K562 (cell line): ENCODE measurements at regions not wholly inside any gene's neighbourhood (a gene's known extent, or its start where the extent isn't known, plus 50 kb on each side); places are given as distances from the start of the nearest gene placed in this dataset.

Experiments used
- ATAC-seq: fragments of 200-7000 bp; cut with Tn5 transposase; 3 replicates; pipeline ENCODE4 v1.9.1; 2020; ENCODE audit warnings: moderate library complexity
- BruUV-seq: library from RNA; stranded (reverse); fragments of 400-500 nt; replicated peaks from 2 replicates; lab custom pipeline; 2021; lab: Mats Ljungman, UMichigan
- CTCF ChIA-PET: fragments of 300-600 bp; formaldehyde crosslinking; extraction: SDS; loops from one replicate; lab custom pipeline; 2021; ENCODE audit warnings: low intra/inter-chr PET ratio; lab: Yijun Ruan, JAX
- POLR2A ChIA-PET: fragments of 300-600, 350-650 bp; sonication (Branson Sonifier 250); formaldehyde crosslinking; extraction: SDS; loops from one replicate; lab custom pipeline; 2021; ENCODE audit warnings: antibody characterized with exemption, inconsistent platforms; lab: Yijun Ruan, JAX
- DNase-seq, 4 experiments: peaks; one replicate each; pipeline versions ENCODE4 v3.0.0 to v3.0.0-alpha.2; 2011 to 2018; ENCODE audit warnings: low spot score in 3 of 4, mixed read lengths in 3 of 4; ENCODE audit errors: extremely low read depth in 1 of 4
- FAIRE-seq: peaks from 2 replicates; lab custom pipeline; 2011; peaks lifted over from hg19 to GRCh38; lab: Jason Lieb, UNC
- H2AFZ ChIP-seq: 2 replicates; pipeline ENCODE4 v1.6.0; 2011; ENCODE audit warnings: low read depth, low read length, control low read depth, inconsistent platforms
- H3K27ac ChIP-seq: fragments of 200-600 bp; 3 replicates; pipeline ENCODE4 v1.8.0; 2011; ENCODE audit warnings: low read depth, mild to moderate bottlenecking, control low read depth, inconsistent platforms, low read length, moderate library complexity, mixed read lengths; ENCODE audit errors: extremely low read depth
- H3K27me3 ChIP-seq, 2 experiments: fragments of 300-600 bp in 1 of 2; 2 replicates in 1 of 2; 3 replicates in 1 of 2; pipeline versions ENCODE4 v1.6.0 to v1.8.0; 2011; ENCODE audit warnings: inconsistent platforms in 2 of 2, low read length in 2 of 2, mild to moderate bottlenecking in 1 of 2, mixed read lengths in 1 of 2, moderate library complexity in 1 of 2; ENCODE audit not compliant: control insufficient read depth in 2 of 2, insufficient read depth in 2 of 2
- H3K36me3 ChIP-seq: fragments of 300-600 bp; 3 replicates; pipeline ENCODE4 v1.8.0; 2011; ENCODE audit warnings: mild to moderate bottlenecking, low read length, inconsistent platforms; ENCODE audit not compliant: control insufficient read depth, insufficient read depth
- H3K4me1 ChIP-seq, 2 experiments: fragments of 200-600 bp in 1 of 2; replicated peaks in 1 of 2; 2 replicates in 1 of 2; 3 replicates in 1 of 2; pipeline versions ENCODE4 v1.5.1 to v1.8.0; 2011; ENCODE audit warnings: inconsistent platforms in 2 of 2, low read length in 2 of 2, mild to moderate bottlenecking in 1 of 2, mixed read lengths in 1 of 2, moderate library complexity in 1 of 2; ENCODE audit not compliant: control insufficient read depth in 2 of 2, insufficient read depth in 2 of 2
- H3K4me2 ChIP-seq: 2 replicates; pipeline ENCODE4 v1.6.1; 2011; ENCODE audit warnings: low read length, control low read depth, inconsistent platforms, mixed read lengths; ENCODE audit not compliant: insufficient read depth
- H3K4me3 ChIP-seq: fragments of 200-600 bp; sonication (generic), shearing (Covaris generic); 2 replicates; pipeline ENCODE4 v1.5.1; 2016; ENCODE audit warnings: control low read depth, inconsistent platforms
- H3K79me2 ChIP-seq: fragments of 200-600 bp; 3 replicates; pipeline ENCODE4 v1.8.0; 2011; ENCODE audit warnings: low read length, inconsistent platforms; ENCODE audit not compliant: control insufficient read depth, insufficient read depth
- H3K9ac ChIP-seq, 2 experiments: 2 replicates each; pipeline versions ENCODE4 v1.6.0 to v1.6.1; 2011; ENCODE audit warnings: low read depth in 2 of 2, low read length in 2 of 2, control low read depth in 1 of 2, inconsistent platforms in 1 of 2, mild to moderate bottlenecking in 1 of 2, mixed read lengths in 1 of 2; ENCODE audit not compliant: insufficient read depth in 1 of 2
- H3K9me1 ChIP-seq: one replicate; pipeline ENCODE4 v1.6.0; 2011; ENCODE audit warnings: inconsistent platforms, mild to moderate bottlenecking, low read length, moderate library complexity; ENCODE audit not compliant: control insufficient read depth, insufficient read depth
- H3K9me3 ChIP-seq: replicated peaks from 2 replicates; pipeline ENCODE4 v1.5.1; 2011; ENCODE audit warnings: low read depth, low read length, inconsistent platforms; ENCODE audit not compliant: control insufficient read depth, insufficient read depth
- H4K20me1 ChIP-seq: replicated peaks from 2 replicates; pipeline ENCODE4 v1.6.1; 2011; ENCODE audit warnings: low read length, inconsistent platforms, mixed read lengths; ENCODE audit not compliant: control insufficient read depth, insufficient read depth
- CBX3 ChIP-seq, 2 experiments: IDR thresholded peaks; 1 replicate in 1 of 2; 2 replicates in 1 of 2; pipeline ENCODE4 v1.6.1; 2012; ENCODE audit warnings: inconsistent platforms in 2 of 2, low read length in 2 of 2, borderline replicate concordance in 1 of 2, control low read depth in 1 of 2
- CSDE1 ChIP-seq, 2 experiments: fragments of 450-650 bp; IDR thresholded peaks; 2 replicates each; pipeline ENCODE4 v1.6.1; 2016; ENCODE audit warnings: mild to moderate bottlenecking in 1 of 2
- GATA2 ChIP-seq: sonication (generic); formaldehyde crosslinking; IDR thresholded peaks from 2 replicates; pipeline ENCODE4 v1.4.0; 2020; ENCODE audit warnings: mild to moderate bottlenecking, missing genetic modification reagents
- KAT2B ChIP-seq: IDR thresholded peaks from one replicate; pipeline ENCODE4 v1.6.1; 2012; ENCODE audit warnings: low read depth, mild to moderate bottlenecking, control low read depth, inconsistent platforms, low read length, moderate library complexity
- MCM2 ChIP-seq: fragments of 450-650 bp; IDR thresholded peaks from 2 replicates; pipeline ENCODE4 v1.6.1; 2017; ENCODE audit warnings: low read depth, mild to moderate bottlenecking
- MTA3 ChIP-seq: fragments of 450-650 bp; formaldehyde crosslinking; IDR thresholded peaks from 2 replicates; pipeline ENCODE4 v1.6.1; 2017; ENCODE audit warnings: mild to moderate bottlenecking, borderline replicate concordance
- NBN ChIP-seq: fragments of 450-650 bp; IDR thresholded peaks from 2 replicates; pipeline ENCODE4 v1.6.1; 2016; ENCODE audit warnings: low read depth, mild to moderate bottlenecking
- NCOA2 ChIP-seq, 2 experiments: fragments of 450-650 bp; IDR thresholded peaks; 2 replicates each; pipeline ENCODE4 v1.6.1; 2018; ENCODE audit warnings: mild to moderate bottlenecking in 2 of 2, moderate library complexity in 1 of 2; ENCODE audit not compliant: partially characterized antibody in 2 of 2
- NFIC ChIP-seq: fragments of 450-650 bp; IDR thresholded peaks from 2 replicates; pipeline ENCODE4 v1.6.1; 2017; ENCODE audit warnings: mild to moderate bottlenecking, inconsistent platforms
- PYGO2 ChIP-seq: fragments of 450-650 bp; IDR thresholded peaks from 2 replicates; pipeline ENCODE4 v1.6.1; 2016; ENCODE audit warnings: mild to moderate bottlenecking, missing genetic modification characterization, moderate library complexity, missing compliant biosample characterization
- ZNF23 ChIP-seq: fragments of 250-450 bp; sonication (Bioruptor Pico); IDR thresholded peaks from 2 replicates; pipeline ENCODE4 v1.4.0; 2020; ENCODE audit warnings: mild to moderate bottlenecking
- WGBS: fragments of 100-300 bp; shearing (Covaris generic); methylation state at CpG from one replicate; pipeline ENCODE4 v1.1.6; 2016; ENCODE audit warnings: low coverage, mixed read lengths; ENCODE audit not compliant: insufficient coverage; ENCODE audit errors: missing lambda C conversion rate; 5-methylcytosine and 5-hydroxymethylcytosine counted together
- in situ Hi-C: fragments of 300-500 bp; cut with MboI; formaldehyde crosslinking; loops from 4 replicates; pipeline ENCODE4 v1.15.0; 2018; ENCODE audit warnings: inconsistent platforms, mixed read lengths
- intact Hi-C: fragments of 100-400 bp; cut with micrococcal nuclease; formaldehyde crosslinking; loops from 2 replicates; pipeline ENCODE4 v1.14.2; 2022
- TF ChIP-seq, protein P1 (sequence below), 2 experiments: fragments of 450-650 bp in 1 of 2; IDR thresholded peaks; 2 replicates each; pipeline ENCODE4 v1.6.1; 2011 to 2017; ENCODE audit warnings: low read depth in 2 of 2, antibody characterized with exemption in 1 of 2, borderline replicate concordance in 1 of 2, low read length in 1 of 2, mild to moderate bottlenecking in 1 of 2, mixed read lengths in 1 of 2; ENCODE audit not compliant: control insufficient read depth in 1 of 2
- TF ChIP-seq, protein P2 (sequence below): sonication (generic); formaldehyde crosslinking; IDR thresholded peaks from 2 replicates; pipeline ENCODE4 v1.8.0; 2022; ENCODE audit warnings: mild to moderate bottlenecking, missing genetic modification reagents, borderline replicate concordance
- TF ChIP-seq, protein P3 (sequence below): sonication (generic); formaldehyde crosslinking; IDR thresholded peaks from 2 replicates; pipeline ENCODE4 v1.9.0; 2022; ENCODE audit warnings: mild to moderate bottlenecking, missing genetic modification reagents
- TF ChIP-seq, protein P4 (sequence below): fragments of 450-650 bp; formaldehyde crosslinking; IDR thresholded peaks from 2 replicates; pipeline ENCODE4 v1.4.0; 2022; ENCODE audit warnings: missing genetic modification characterization

DNA sequence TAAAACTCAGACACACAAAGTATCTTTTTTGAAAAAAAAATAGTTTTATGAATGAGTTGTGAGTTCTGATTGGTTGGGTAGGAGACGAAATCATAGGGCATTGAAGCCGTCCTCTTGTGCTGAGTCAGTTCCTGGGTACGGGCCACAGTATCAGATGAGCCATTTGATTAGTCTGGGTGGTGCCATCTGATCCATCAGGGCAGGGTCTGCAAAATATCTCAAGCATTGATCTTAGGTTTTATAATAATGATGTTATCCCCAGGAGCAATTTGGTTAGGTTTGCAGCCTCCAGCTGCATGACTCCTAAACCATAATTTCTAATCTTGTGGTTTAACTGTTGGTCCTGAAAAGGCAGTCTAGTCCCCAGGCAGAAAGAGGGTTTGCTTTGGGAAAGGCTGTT lies 1310.6 kb downstream of the SLITRK1 start (continued):
- TF ChIP-seq, protein P1, sequence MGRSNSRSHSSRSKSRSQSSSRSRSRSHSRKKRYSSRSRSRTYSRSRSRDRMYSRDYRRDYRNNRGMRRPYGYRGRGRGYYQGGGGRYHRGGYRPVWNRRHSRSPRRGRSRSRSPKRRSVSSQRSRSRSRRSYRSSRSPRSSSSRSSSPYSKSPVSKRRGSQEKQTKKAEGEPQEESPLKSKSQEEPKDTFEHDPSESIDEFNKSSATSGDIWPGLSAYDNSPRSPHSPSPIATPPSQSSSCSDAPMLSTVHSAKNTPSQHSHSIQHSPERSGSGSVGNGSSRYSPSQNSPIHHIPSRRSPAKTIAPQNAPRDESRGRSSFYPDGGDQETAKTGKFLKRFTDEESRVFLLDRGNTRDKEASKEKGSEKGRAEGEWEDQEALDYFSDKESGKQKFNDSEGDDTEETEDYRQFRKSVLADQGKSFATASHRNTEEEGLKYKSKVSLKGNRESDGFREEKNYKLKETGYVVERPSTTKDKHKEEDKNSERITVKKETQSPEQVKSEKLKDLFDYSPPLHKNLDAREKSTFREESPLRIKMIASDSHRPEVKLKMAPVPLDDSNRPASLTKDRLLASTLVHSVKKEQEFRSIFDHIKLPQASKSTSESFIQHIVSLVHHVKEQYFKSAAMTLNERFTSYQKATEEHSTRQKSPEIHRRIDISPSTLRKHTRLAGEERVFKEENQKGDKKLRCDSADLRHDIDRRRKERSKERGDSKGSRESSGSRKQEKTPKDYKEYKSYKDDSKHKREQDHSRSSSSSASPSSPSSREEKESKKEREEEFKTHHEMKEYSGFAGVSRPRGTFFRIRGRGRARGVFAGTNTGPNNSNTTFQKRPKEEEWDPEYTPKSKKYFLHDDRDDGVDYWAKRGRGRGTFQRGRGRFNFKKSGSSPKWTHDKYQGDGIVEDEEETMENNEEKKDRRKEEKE (IDR thresholded peaks at IDR 0.05; ENCODE audit: borderline replicate concordance in 1 of 2, control insufficient read depth in 1 of 2, low read depth in 2 of 2, low read length in 1 of 2): no peak
- TF ChIP-seq, protein P2, sequence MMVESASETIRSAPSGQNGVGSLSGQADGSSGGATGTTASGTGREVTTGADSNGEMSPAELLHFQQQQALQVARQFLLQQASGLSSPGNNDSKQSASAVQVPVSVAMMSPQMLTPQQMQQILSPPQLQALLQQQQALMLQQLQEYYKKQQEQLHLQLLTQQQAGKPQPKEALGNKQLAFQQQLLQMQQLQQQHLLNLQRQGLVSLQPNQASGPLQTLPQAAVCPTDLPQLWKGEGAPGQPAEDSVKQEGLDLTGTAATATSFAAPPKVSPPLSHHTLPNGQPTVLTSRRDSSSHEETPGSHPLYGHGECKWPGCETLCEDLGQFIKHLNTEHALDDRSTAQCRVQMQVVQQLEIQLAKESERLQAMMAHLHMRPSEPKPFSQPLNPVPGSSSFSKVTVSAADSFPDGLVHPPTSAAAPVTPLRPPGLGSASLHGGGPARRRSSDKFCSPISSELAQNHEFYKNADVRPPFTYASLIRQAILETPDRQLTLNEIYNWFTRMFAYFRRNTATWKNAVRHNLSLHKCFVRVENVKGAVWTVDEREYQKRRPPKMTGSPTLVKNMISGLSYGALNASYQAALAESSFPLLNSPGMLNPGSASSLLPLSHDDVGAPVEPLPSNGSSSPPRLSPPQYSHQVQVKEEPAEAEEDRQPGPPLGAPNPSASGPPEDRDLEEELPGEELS (CRISPR knock-in tag): no peak
- no peak for TF ChIP-seq NFIC

DNA sequence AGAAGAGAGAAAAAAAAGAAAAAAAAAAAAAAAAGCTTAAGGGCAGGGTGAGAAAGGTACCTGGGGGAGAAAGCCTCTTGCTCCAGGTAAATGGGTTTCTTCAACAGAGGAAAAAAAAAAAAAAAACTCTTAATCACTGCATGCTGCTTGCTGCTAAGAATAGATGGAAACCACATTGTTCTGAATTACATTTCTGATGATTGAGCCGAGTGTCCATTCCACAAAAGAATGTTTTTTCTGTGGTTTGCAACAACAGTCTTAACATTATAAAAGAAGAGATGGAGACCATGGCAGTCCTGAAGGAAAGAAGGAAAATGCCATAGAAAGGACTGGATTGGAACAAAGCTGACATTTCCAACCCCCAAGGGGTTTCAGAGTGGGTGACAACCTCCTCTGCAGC lies 1312.7 kb downstream of the SLITRK1 start:
- no peak for FAIRE-seq
- H3K9me1 ChIP-seq: no peaks in the 10 kb centered on the region
- no peak overlapping the region for H3K27ac ChIP-seq
- CTCF ChIA-PET: no interaction called here
- H3K9ac ChIP-seq: no peak overlapping the region
- POLR2A ChIA-PET: no interaction called here
- no peaks in the 10 kb centered on the region for H3K4me1 ChIP-seq
- no peak overlapping the region for H3K4me3 ChIP-seq
- H2AFZ ChIP-seq: no peak overlapping the region
- no peaks in the 10 kb centered on the region for H3K9me3 ChIP-seq
- no peak for ATAC-seq
- intact Hi-C loops: no loop called here
- no peaks in the 10 kb centered on the region for H3K27me3 ChIP-seq
- no peaks in the 10 kb centered on the region for H3K36me3 ChIP-seq
- in situ Hi-C loops: no loop called here
- no TSS peak for BruUV-seq
- no peaks in the 10 kb centered on the region for H3K79me2 ChIP-seq
- no peaks in the 10 kb centered on the region for H4K20me1 ChIP-seq
- no peak overlapping the region for H3K4me2 ChIP-seq
- 0% methylated on average over 1 of the region's 1 CpG for WGBS
- no peak for DNase-seq
- TF ChIP-seq NBN (no peak), GATA2 (no peak), PYGO2 (tag) (no peak), NCOA2 (IDR thresholded peaks at IDR 0.05; ENCODE audit: partially characterized antibody in 2 of 2) (no peak), MTA3 (no peak), CBX3 (IDR thresholded peaks at IDR 0.05; ENCODE audit: borderline replicate concordance in 1 of 2, low read length in 2 of 2) (no peak), MCM2 (no peak), CSDE1 (IDR thresholded peaks at IDR 0.05) (no peak), KAT2B (no peak), ZNF23 (no peak)
- TF ChIP-seq, protein P3, sequence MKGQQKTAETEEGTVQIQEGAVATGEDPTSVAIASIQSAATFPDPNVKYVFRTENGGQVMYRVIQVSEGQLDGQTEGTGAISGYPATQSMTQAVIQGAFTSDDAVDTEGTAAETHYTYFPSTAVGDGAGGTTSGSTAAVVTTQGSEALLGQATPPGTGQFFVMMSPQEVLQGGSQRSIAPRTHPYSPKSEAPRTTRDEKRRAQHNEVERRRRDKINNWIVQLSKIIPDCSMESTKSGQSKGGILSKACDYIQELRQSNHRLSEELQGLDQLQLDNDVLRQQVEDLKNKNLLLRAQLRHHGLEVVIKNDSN: no peak
- TF ChIP-seq, protein P4, sequence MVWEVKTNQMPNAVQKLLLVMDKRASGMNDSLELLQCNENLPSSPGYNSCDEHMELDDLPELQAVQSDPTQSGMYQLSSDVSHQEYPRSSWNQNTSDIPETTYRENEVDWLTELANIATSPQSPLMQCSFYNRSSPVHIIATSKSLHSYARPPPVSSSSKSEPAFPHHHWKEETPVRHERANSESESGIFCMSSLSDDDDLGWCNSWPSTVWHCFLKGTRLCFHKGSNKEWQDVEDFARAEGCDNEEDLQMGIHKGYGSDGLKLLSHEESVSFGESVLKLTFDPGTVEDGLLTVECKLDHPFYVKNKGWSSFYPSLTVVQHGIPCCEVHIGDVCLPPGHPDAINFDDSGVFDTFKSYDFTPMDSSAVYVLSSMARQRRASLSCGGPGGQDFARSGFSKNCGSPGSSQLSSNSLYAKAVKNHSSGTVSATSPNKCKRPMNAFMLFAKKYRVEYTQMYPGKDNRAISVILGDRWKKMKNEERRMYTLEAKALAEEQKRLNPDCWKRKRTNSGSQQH (CRISPR knock-in tag): no peak
